ENCODE measurements at regions not wholly inside any gene's neighbourhood (a gene's known extent, or its start where the extent isn't known, plus 50 kb on each side); places are given as distances from the start of the nearest gene placed in this dataset.

DNA sequence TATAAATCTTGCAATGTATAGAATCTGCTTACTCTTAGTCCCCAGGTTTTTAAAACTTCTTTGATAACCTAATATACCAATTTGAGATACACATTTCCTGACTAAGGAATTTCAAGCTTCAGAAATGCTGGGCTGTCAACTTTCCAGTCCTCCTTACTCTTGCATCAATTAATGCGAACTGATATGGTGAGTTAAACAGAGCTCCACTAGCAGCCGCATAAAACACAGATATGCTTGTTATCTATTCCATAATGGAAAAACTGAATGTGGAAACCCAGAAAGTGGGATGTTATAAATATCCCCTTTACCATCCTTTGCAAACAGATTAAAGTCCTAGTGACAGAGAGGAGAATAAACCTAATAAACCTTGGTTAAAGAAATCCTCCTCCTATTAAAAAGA, 1913.7 kb downstream of the STIM2 start:
- TF ChIP-seq ZNF274 (IDR thresholded peaks at IDR 0.05; ENCODE audit: low read depth, low read length) (no peak), YY1 (IDR thresholded peaks at IDR 0.05; ENCODE audit: insufficient read depth, insufficient read length) (no peak)

Measured in NT2/D1 (cell line).